ENCODE measurements at regions not wholly inside any gene's neighbourhood (a gene's known extent, or its start where the extent isn't known, plus 50 kb on each side); places are given as distances from the start of the nearest gene placed in this dataset.

DNA sequence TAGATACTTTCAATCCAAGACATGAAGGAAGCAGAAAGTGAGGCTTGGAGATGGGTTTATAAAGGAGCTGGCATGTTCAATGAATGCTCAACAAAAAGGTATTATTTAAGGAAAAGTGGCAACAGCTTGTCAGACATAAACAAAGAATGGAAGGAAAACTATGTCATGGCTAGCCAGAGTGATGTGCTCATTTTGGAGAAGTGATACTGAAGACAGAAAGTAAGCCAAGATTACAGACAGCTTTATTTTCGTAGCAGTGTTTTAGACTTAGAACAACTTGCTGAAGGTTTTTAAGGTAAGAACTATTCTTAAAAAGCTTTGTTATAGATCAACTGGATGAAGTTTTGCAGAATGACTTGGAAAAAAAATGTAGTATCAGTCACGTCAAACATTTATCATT, 160.5 kb upstream of the FERD3L start:
- ATAC-seq (ENCODE audit: low read depth) = no peak
- POLR2A ChIA-PET = no interaction called here
- no peaks in the 10 kb centered on the region for H3K27me3 Mint-ChIP-seq
- CTCF ChIA-PET = no interaction called here
- Histone ChIP-seq H3K4me1 (ENCODE audit: control insufficient read depth in 2 of 2, insufficient read depth in 2 of 2, low read length in 2 of 2) (no peaks in the 10 kb centered on the region), H3K4me2 (replicated peaks; ENCODE audit: low read depth, low read length, poor library complexity, severe bottlenecking) (no peak overlapping the region), H4K20me1 (ENCODE audit: control insufficient read depth, insufficient read depth, low read length, poor library complexity, severe bottlenecking) (no peaks in the 10 kb centered on the region), H3K36me3 (replicated peaks in 1 of 2; ENCODE audit: control extremely low read depth in 1 of 2, control insufficient read depth in 1 of 2, extremely low read depth in 1 of 2, insufficient read depth in 2 of 2, low read length in 1 of 2) (no peaks in the 10 kb centered on the region), H3K9ac (ENCODE audit: low read length) (no peak overlapping the region), H3K27me3 (replicated peaks in 1 of 4; ENCODE audit: control extremely low read depth in 1 of 4, control insufficient read depth in 3 of 4, insufficient read depth in 4 of 4, low read length in 3 of 4) (no peaks in the 10 kb centered on the region), H3K9me3 (ENCODE audit: control extremely low read depth in 1 of 3, control insufficient read depth in 2 of 3, insufficient read depth in 1 of 3, low read length in 2 of 3) (no peaks in the 10 kb centered on the region), H2AFZ (ENCODE audit: insufficient read depth, low read depth, low read length, poor library complexity, severe bottlenecking) (no peak overlapping the region), H3K79me2 (ENCODE audit: control insufficient read depth, insufficient read depth, low read length) (no peaks in the 10 kb centered on the region), H3K4me3 (ENCODE audit: control extremely low read depth in 1 of 5, extremely low read depth in 1 of 5, insufficient read depth in 1 of 5, low read depth in 2 of 5, low read length in 4 of 5) (no peak overlapping the region), H3K27ac (ENCODE audit: low read length in 2 of 2) (no peak overlapping the region)
- TF ChIP-seq, protein P1, sequence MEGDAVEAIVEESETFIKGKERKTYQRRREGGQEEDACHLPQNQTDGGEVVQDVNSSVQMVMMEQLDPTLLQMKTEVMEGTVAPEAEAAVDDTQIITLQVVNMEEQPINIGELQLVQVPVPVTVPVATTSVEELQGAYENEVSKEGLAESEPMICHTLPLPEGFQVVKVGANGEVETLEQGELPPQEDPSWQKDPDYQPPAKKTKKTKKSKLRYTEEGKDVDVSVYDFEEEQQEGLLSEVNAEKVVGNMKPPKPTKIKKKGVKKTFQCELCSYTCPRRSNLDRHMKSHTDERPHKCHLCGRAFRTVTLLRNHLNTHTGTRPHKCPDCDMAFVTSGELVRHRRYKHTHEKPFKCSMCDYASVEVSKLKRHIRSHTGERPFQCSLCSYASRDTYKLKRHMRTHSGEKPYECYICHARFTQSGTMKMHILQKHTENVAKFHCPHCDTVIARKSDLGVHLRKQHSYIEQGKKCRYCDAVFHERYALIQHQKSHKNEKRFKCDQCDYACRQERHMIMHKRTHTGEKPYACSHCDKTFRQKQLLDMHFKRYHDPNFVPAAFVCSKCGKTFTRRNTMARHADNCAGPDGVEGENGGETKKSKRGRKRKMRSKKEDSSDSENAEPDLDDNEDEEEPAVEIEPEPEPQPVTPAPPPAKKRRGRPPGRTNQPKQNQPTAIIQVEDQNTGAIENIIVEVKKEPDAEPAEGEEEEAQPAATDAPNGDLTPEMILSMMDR (IDR thresholded peaks at IDR 0.05) = no peak
- no peak for TF ChIP-seq EZH2 (IDR thresholded peaks at IDR 0.05; ENCODE audit: borderline replicate concordance, insufficient read depth, low read depth, low read length, poor library complexity, severe bottlenecking)
- DNase-seq = no peak
- no peaks in the 10 kb centered on the region for H3K9me3 Mint-ChIP-seq (ENCODE audit: insufficient read depth)
- no peaks in the 10 kb centered on the region for H3K4me1 Mint-ChIP-seq
- intact Hi-C loops (cut with micrococcal nuclease) = no loop called here
- H3K4me3 Mint-ChIP-seq = no peak overlapping the region
- no peak overlapping the region for H3K27ac Mint-ChIP-seq
- 89% methylated on average over 1 of the region's 2 CpGs for WGBS (ENCODE audit: insufficient coverage)

DNA sequence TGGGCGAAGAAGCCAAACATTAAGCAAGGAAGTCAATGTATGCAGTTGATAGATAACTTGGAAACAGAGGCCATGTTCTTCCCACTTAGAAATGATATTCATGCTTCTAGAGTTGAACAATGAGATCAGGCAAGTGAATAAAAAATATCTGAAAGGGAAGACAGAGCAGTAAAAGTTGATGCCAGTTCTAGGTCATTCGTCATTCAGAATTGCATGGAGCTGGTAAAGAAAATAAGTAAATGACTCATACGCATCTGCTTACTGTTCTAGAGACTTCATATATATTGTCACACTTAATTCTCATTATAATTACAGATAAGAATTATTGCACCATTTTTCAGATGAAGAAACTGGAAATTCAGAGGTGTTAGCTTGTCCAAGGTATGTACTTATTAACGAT, 158.9 kb upstream of the FERD3L start:
- Histone ChIP-seq H3K9ac (ENCODE audit: low read length) (no peak overlapping the region), H3K4me1 (ENCODE audit: control insufficient read depth in 2 of 2, insufficient read depth in 2 of 2, low read length in 2 of 2) (no peaks in the 10 kb centered on the region), H2AFZ (ENCODE audit: insufficient read depth, low read depth, low read length, poor library complexity, severe bottlenecking) (no peak overlapping the region), H3K27me3 (replicated peaks in 1 of 4; ENCODE audit: control extremely low read depth in 1 of 4, control insufficient read depth in 3 of 4, insufficient read depth in 4 of 4, low read length in 3 of 4) (no peaks in the 10 kb centered on the region), H3K4me2 (replicated peaks; ENCODE audit: low read depth, low read length, poor library complexity, severe bottlenecking) (no peak overlapping the region), H3K4me3 (ENCODE audit: control extremely low read depth in 1 of 5, extremely low read depth in 1 of 5, insufficient read depth in 1 of 5, low read depth in 2 of 5, low read length in 4 of 5) (no peak overlapping the region), H3K27ac (ENCODE audit: low read length in 2 of 2) (no peak overlapping the region), H3K36me3 (replicated peaks in 1 of 2; ENCODE audit: control extremely low read depth in 1 of 2, control insufficient read depth in 1 of 2, extremely low read depth in 1 of 2, insufficient read depth in 2 of 2, low read length in 1 of 2) (no peaks in the 10 kb centered on the region), H3K9me3 (ENCODE audit: control extremely low read depth in 1 of 3, control insufficient read depth in 2 of 3, insufficient read depth in 1 of 3, low read length in 2 of 3) (no peaks in the 10 kb centered on the region), H4K20me1 (ENCODE audit: control insufficient read depth, insufficient read depth, low read length, poor library complexity, severe bottlenecking) (no peaks in the 10 kb centered on the region), H3K79me2 (ENCODE audit: control insufficient read depth, insufficient read depth, low read length) (no peaks in the 10 kb centered on the region)
- intact Hi-C loops (cut with micrococcal nuclease) = no loop called here
- TF ChIP-seq, protein P1 (IDR thresholded peaks at IDR 0.05) = no peak
- TF ChIP-seq EZH2 (IDR thresholded peaks at IDR 0.05; ENCODE audit: borderline replicate concordance, insufficient read depth, low read depth, low read length, poor library complexity, severe bottlenecking) = no peak
- POLR2A ChIA-PET = no interaction called here
- ATAC-seq (ENCODE audit: low read depth) (no peak), DNase-seq (no peak)
- Mint-ChIP-seq H3K4me3 (no peak overlapping the region), H3K4me1 (no peaks in the 10 kb centered on the region), H3K27me3 (no peaks in the 10 kb centered on the region), H3K27ac (no peak overlapping the region), H3K9me3 (ENCODE audit: insufficient read depth) (no peaks in the 10 kb centered on the region)
- CTCF ChIA-PET = no interaction called here
- WGBS (ENCODE audit: insufficient coverage) = 86% methylated on average over 1 of the region's 4 CpGs

Data from B cell (primary cell).